SK-N-SH (cell line): ENCODE measurements at regions not wholly inside any gene's neighbourhood (a gene's known extent, or its start where the extent isn't known, plus 50 kb on each side); places are given as distances from the start of the nearest gene placed in this dataset.

ENCODE experiments used
- CTCF ChIA-PET: fragments of 300-600, 350-600 bp; formaldehyde crosslinking; extraction: SDS; loops from one replicate; lab custom pipeline; 2021; lab: Yijun Ruan, JAX
- POLR2A ChIA-PET: fragments of 350-600 bp; sonication (Branson Sonifier 250); formaldehyde crosslinking; extraction: SDS; loops from one replicate; lab custom pipeline; 2020; ENCODE audit warnings: antibody characterized with exemption, inconsistent platforms; lab: Yijun Ruan, JAX
- DNase-seq: peaks from one replicate; pipeline ENCODE4 v3.0.0; 2012
- H2AFZ ChIP-seq: fragments of 200-600 bp; sonication (generic); 2 replicates; pipeline ENCODE4 v1.8.1; 2016; ENCODE audit warnings: antibody characterized with exemption, mild to moderate bottlenecking, low read depth
- H3F3A ChIP-seq: fragments of 200-600 bp; sonication (generic); replicated peaks from 2 replicates; pipeline ENCODE3; 2016; ENCODE audit warnings: antibody characterized with exemption, mild to moderate bottlenecking; ENCODE audit not compliant: insufficient read depth
- H3K27ac ChIP-seq, 2 experiments: fragments of 200-500 bp in 1 of 2; fragments of 200-600 bp in 1 of 2; sonication (Bioruptor generic) in 1 of 2; sonication (generic), shearing (Covaris generic) in 1 of 2; 2 replicates each; pipeline versions ENCODE4 v1.5.1 to v1.6.1; 2014 to 2016; ENCODE audit warnings: low read depth in 2 of 2, inconsistent platforms in 1 of 2, low read length in 1 of 2, mild to moderate bottlenecking in 1 of 2, mixed read lengths in 1 of 2
- H3K27me3 ChIP-seq: fragments of 200-600 bp; sonication (generic), shearing (Covaris generic); 2 replicates; pipeline ENCODE4 v1.6.1; 2016; ENCODE audit warnings: mixed run types; ENCODE audit not compliant: insufficient read depth
- H3K36me3 ChIP-seq, 2 experiments: fragments of 200-500 bp in 1 of 2; fragments of 200-600 bp in 1 of 2; sonication (Bioruptor generic) in 1 of 2; sonication (generic) in 1 of 2; replicated peaks in 1 of 2; 2 replicates each; pipeline versions ENCODE3 to v1.5.1; 2014 to 2016; ENCODE audit warnings: low read length in 1 of 2, mild to moderate bottlenecking in 1 of 2; ENCODE audit not compliant: insufficient read depth in 2 of 2, control insufficient read depth in 1 of 2
- H3K4me1 ChIP-seq, 2 experiments: fragments of 200-500 bp in 1 of 2; fragments of 200-600 bp in 1 of 2; sonication (Bioruptor generic) in 1 of 2; sonication (generic), shearing (Covaris generic) in 1 of 2; 2 replicates each; pipeline versions ENCODE4 v1.5.1 to v1.6.1; 2014 to 2016; ENCODE audit warnings: low read depth in 1 of 2, low read length in 1 of 2, mixed run types in 1 of 2; ENCODE audit not compliant: insufficient read depth in 2 of 2, control insufficient read depth in 1 of 2
- H3K4me2 ChIP-seq: fragments of 200-600 bp; sonication (generic), shearing (Covaris generic); 2 replicates; pipeline ENCODE4 v1.6.1; 2017; ENCODE audit warnings: mixed run types
- H3K4me3 ChIP-seq, 2 experiments: fragments of 200-500 bp in 1 of 2; fragments of 200-600 bp in 1 of 2; sonication (Bioruptor generic) in 1 of 2; sonication (generic), shearing (Covaris generic) in 1 of 2; 2 replicates each; pipeline versions ENCODE4 v1.5.1 to v1.8.1; 2014 to 2016; ENCODE audit warnings: low read depth in 2 of 2, inconsistent platforms in 1 of 2, low read length in 1 of 2, mild to moderate bottlenecking in 1 of 2, mixed read lengths in 1 of 2, moderate library complexity in 1 of 2
- H3K79me2 ChIP-seq: fragments of 200-600 bp; sonication (generic); 2 replicates; pipeline ENCODE4 v1.8.1; 2017; ENCODE audit warnings: mild to moderate bottlenecking; ENCODE audit not compliant: insufficient read depth
- H3K9ac ChIP-seq: fragments of 200-600 bp; sonication (generic); 2 replicates; pipeline ENCODE4 v1.6.1; 2017; ENCODE audit warnings: mixed run types
- H3K9me2 ChIP-seq: fragments of 200-600 bp; sonication (generic); 2 replicates; pipeline ENCODE4 v1.6.1; 2017; ENCODE audit warnings: mixed run types
- H3K9me3 ChIP-seq: fragments of 200-600 bp; sonication (generic); 2 replicates; pipeline ENCODE4 v1.6.1; 2017; ENCODE audit warnings: mixed run types, mild to moderate bottlenecking, moderate library complexity
- H4K20me1 ChIP-seq: fragments of 200-600 bp; sonication (generic); 2 replicates; pipeline ENCODE4 v1.6.1; 2017; ENCODE audit warnings: mild to moderate bottlenecking, mixed run types; ENCODE audit not compliant: insufficient read depth
- CHD2 ChIP-seq: fragments of 150-350 bp; IDR thresholded peaks from 2 replicates; pipeline ENCODE4 v1.6.1; 2018; ENCODE audit warnings: low read length; ENCODE audit not compliant: partially characterized antibody
- CTCF ChIP-seq: fragments of 200-600 bp; sonication (generic); IDR thresholded peaks from 2 replicates; pipeline ENCODE4 v1.6.1; 2017; ENCODE audit warnings: antibody characterized with exemption, mild to moderate bottlenecking, moderate library complexity
- EZH2phosphoT487 ChIP-seq: fragments of 200-600 bp; sonication (generic); IDR thresholded peaks from 2 replicates; pipeline ENCODE4 v1.6.1; 2017; ENCODE audit warnings: low read depth, mixed run types, mild to moderate bottlenecking, antibody characterized with exemption, moderate library complexity, borderline replicate concordance
- FOSL2 ChIP-seq: IDR thresholded peaks from 2 replicates; pipeline ENCODE4 v1.4.0; 2012; ENCODE audit warnings: low read depth, mild to moderate bottlenecking, moderate library complexity, borderline replicate concordance
- FOXJ3 ChIP-seq: sonication (generic); formaldehyde crosslinking; IDR thresholded peaks from 2 replicates; pipeline ENCODE4 v1.5.1; 2020; ENCODE audit warnings: mild to moderate bottlenecking, missing genetic modification reagents
- GATA2 ChIP-seq: sonication (generic); formaldehyde crosslinking; IDR thresholded peaks from 2 replicates; pipeline ENCODE4 v1.5.0; 2020; ENCODE audit warnings: mild to moderate bottlenecking, missing genetic modification reagents
- IRF3 ChIP-seq: fragments of 150-350 bp; IDR thresholded peaks from 2 replicates; pipeline ENCODE4 v1.6.1; 2016; ENCODE audit warnings: mild to moderate bottlenecking, low read depth, low read length
- MEF2A ChIP-seq: IDR thresholded peaks from 2 replicates; pipeline ENCODE4 v1.4.0; 2012; ENCODE audit warnings: low read depth, borderline replicate concordance
- MXI1 ChIP-seq: IDR thresholded peaks from 2 replicates; pipeline ENCODE4 v1.6.1; 2012; ENCODE audit warnings: mild to moderate bottlenecking, low read depth, low read length, improper control_type of control experiment
- NRF1 ChIP-seq: IDR thresholded peaks from 2 replicates; pipeline ENCODE4 v1.6.1; 2012; ENCODE audit warnings: low read depth, mild to moderate bottlenecking, low read length
- PBX3 ChIP-seq: IDR thresholded peaks from 2 replicates; pipeline ENCODE4; 2012
- RAD21 ChIP-seq: IDR thresholded peaks from 2 replicates; pipeline ENCODE4 v1.6.1; 2012; ENCODE audit warnings: mild to moderate bottlenecking, low read length
- SMC3 ChIP-seq: IDR thresholded peaks from 2 replicates; pipeline ENCODE4 v1.6.1; 2012; ENCODE audit warnings: low read depth, low read length, improper control_type of control experiment
- TEAD4 ChIP-seq: IDR thresholded peaks from 2 replicates; pipeline ENCODE4 v1.4.0; 2012; ENCODE audit warnings: mild to moderate bottlenecking, borderline replicate concordance; ENCODE audit not compliant: insufficient read depth
- USF1 ChIP-seq: IDR thresholded peaks from 2 replicates; pipeline ENCODE4 v1.4.0; 2012; ENCODE audit warnings: low read depth, borderline replicate concordance
- WGBS: methylation state at CpG from one replicate; pipeline ENCODE4 v1.1.6; 2017; ENCODE audit warnings: low lambda C conversion rate; 5-methylcytosine and 5-hydroxymethylcytosine counted together

- peak overlapping the region; percentile 47 for H2AFZ ChIP-seq
Measured at GRCh38 chr18:60549338-60549960, 176.9 kb upstream of the MC4R start.

GRCh38 chr18:60552948-60553347, 180.4 kb upstream of the MC4R start:
- Histone ChIP-seq H3K36me3 (no peaks in the 10 kb centered on the region), H4K20me1 (no peaks in the 10 kb centered on the region), H3K27ac (no peak overlapping the region), H3K9me3 (no peaks in the 10 kb centered on the region), H3K4me3 (no peak overlapping the region), H2AFZ (no peak overlapping the region), H3K4me2 (no peak overlapping the region), H3K27me3 (0 out of 2 replicates have a peak, but pooled peaks cover 4% of the 10 kb centered on the region), H3F3A (no peaks in the 10 kb centered on the region), H3K4me1 (no peaks in the 10 kb centered on the region), H3K9me2 (no peaks in the 10 kb centered on the region), H3K9ac (no peak overlapping the region), H3K79me2 (no peaks in the 10 kb centered on the region)
- WGBS = no CpG with 5 or more reads among the region's 8 CpGs
- CTCF ChIA-PET = interaction anchor here (1.3 to 9.8 kb wide), 4 partner anchors 557 to 565 kb away, joined by 4 to 110 read pairs (median 8); no protein-coding TSS in a partner anchor
- POLR2A ChIA-PET = no interaction called here
- DNase-seq = no peak
- TF ChIP-seq MEF2A (no peak), EZH2phosphoT487 (no peak), CHD2 (no peak), FOXJ3 (CRISPR knock-in tag) (no peak), CTCF (no peak), USF1 (no peak), PBX3 (no peak), TEAD4 (no peak), SMC3 (no peak), IRF3 (no peak), RAD21 (no peak), FOSL2 (no peak)

More at GRCh38 chr18:60549338-60549960, 176.9 kb upstream of the MC4R start:
- DNase-seq = peak; percentile 43
- POLR2A ChIA-PET = no interaction called here
- H3K4me3 ChIP-seq = no peak overlapping the region; a peak in 1 of 4 replicates
- no peaks in the 10 kb centered on the region for H3F3A ChIP-seq
- H3K4me2 ChIP-seq = no peak overlapping the region
- CTCF ChIA-PET = interaction anchor here (0.5 to 9.8 kb wide), 31 partner anchors 9 to 1050 kb away, joined by 3 to 110 read pairs (median 4); partner anchors contain the start of gene MC4R
- H3K27ac ChIP-seq = no peak overlapping the region; a peak in 1 of 4 replicates
- H3K9me3 ChIP-seq = no peaks in the 10 kb centered on the region
- TF ChIP-seq SMC3 (peak; percentile 86), MEF2A (no peak), MXI1 (no peak), CTCF (peak; percentile 95), NRF1 (0 out of 2 replicates have a peak, but pooled peaks have one; percentile 9), RAD21 (peak; percentile 99), GATA2 (no peak)
- H4K20me1 ChIP-seq = no peaks in the 10 kb centered on the region
- H3K36me3 ChIP-seq = no peaks in the 10 kb centered on the region
- no peaks in the 10 kb centered on the region for H3K9me2 ChIP-seq
- H3K9ac ChIP-seq = no peak overlapping the region
- H3K4me1 ChIP-seq = no peaks in the 10 kb centered on the region
- no peaks in the 10 kb centered on the region for H3K27me3 ChIP-seq
- H3K79me2 ChIP-seq = no peaks in the 10 kb centered on the region
- 2% methylated on average over 2 of the region's 2 CpGs for whole genome bisulfite sequencing
